Liver (tissue), 7 donors: ENCODE measurements at regions not wholly inside any gene's neighbourhood (a gene's known extent, or its start where the extent isn't known, plus 50 kb on each side); places are given as distances from the start of the nearest gene placed in this dataset.

Experiments
- DNase-seq: peaks from one replicate; pipeline ENCODE4 v3.0.0-alpha.2; 2017; ENCODE audit warnings: low spot score
- H3K27ac ChIP-seq, 2 donors: one replicate each; pipeline ENCODE4 v1.7.0; 2013; ENCODE audit warnings: inconsistent platforms in 2 of 2, low read length in 2 of 2, control low read depth in 1 of 2, low read depth in 1 of 2, mild to moderate bottlenecking in 1 of 2
- H3K27me3 ChIP-seq, 4 donors: one replicate each; pipeline versions ENCODE4 v1.6.1 to v1.7.0; 2013; ENCODE audit warnings: low read length in 3 of 4, inconsistent platforms in 1 of 4, mild to moderate bottlenecking in 1 of 4, moderate library complexity in 1 of 4; ENCODE audit not compliant: control insufficient read depth in 4 of 4, insufficient read depth in 4 of 4
- H3K36me3 ChIP-seq, 4 donors: one replicate each; pipeline versions ENCODE4 v1.6.1 to v1.7.0; 2013; ENCODE audit warnings: low read length in 3 of 4, mild to moderate bottlenecking in 3 of 4, low read depth in 1 of 4, moderate library complexity in 1 of 4; ENCODE audit not compliant: control insufficient read depth in 4 of 4, insufficient read depth in 3 of 4
- H3K4me1 ChIP-seq, 4 donors: one replicate each; pipeline versions ENCODE4 v1.6.1 to v1.7.0; 2013; ENCODE audit warnings: low read length in 3 of 4, mild to moderate bottlenecking in 3 of 4, moderate library complexity in 1 of 4; ENCODE audit not compliant: control insufficient read depth in 4 of 4, insufficient read depth in 4 of 4
- H3K4me3 ChIP-seq, 3 donors: one replicate each; pipeline versions ENCODE4 v1.6.1 to v1.7.0; 2013; ENCODE audit warnings: low read length in 3 of 3, control low read depth in 1 of 3, low read depth in 1 of 3, mild to moderate bottlenecking in 1 of 3
- H3K9ac ChIP-seq, 2 donors: one replicate each; pipeline ENCODE4 v1.7.0; 2013; ENCODE audit warnings: low read length in 2 of 2, mild to moderate bottlenecking in 2 of 2, moderate library complexity in 2 of 2, control low read depth in 1 of 2, low read depth in 1 of 2
- H3K9me3 ChIP-seq, 4 donors: one replicate each; pipeline versions ENCODE4 v1.6.1 to v1.7.0; 2013; ENCODE audit warnings: low read length in 3 of 4; ENCODE audit not compliant: control insufficient read depth in 4 of 4
- FOXA1 ChIP-seq: IDR thresholded peaks from 2 replicates; pipeline ENCODE4 v1.6.1; 2016; ENCODE audit warnings: antibody characterized with exemption
- FOXA2 ChIP-seq: IDR thresholded peaks from 2 replicates; pipeline ENCODE4 v1.6.1; 2016; ENCODE audit warnings: antibody characterized with exemption
- GABPA ChIP-seq, 2 donors: IDR thresholded peaks in 1 of 2; conservative IDR thresholded peaks in 1 of 2; 2 replicates each; pipeline ENCODE4 v1.6.1; 2016; ENCODE audit warnings: antibody characterized with exemption in 2 of 2, mild to moderate bottlenecking in 1 of 2, moderate library complexity in 1 of 2
- HNF4A ChIP-seq, 2 donors: conservative IDR thresholded peaks; 2 replicates each; pipeline ENCODE4 v1.6.1; 2016; ENCODE audit warnings: antibody characterized with exemption in 2 of 2, mild to moderate bottlenecking in 2 of 2
- HNF4G ChIP-seq: IDR thresholded peaks from 2 replicates; pipeline ENCODE4 v1.6.1; 2016; ENCODE audit warnings: antibody characterized with exemption
- JUND ChIP-seq, 2 donors: IDR thresholded peaks; 2 replicates each; pipeline ENCODE4 v1.6.1; 2016; ENCODE audit warnings: antibody characterized with exemption in 2 of 2
- MAX ChIP-seq: IDR thresholded peaks from 2 replicates; pipeline ENCODE4 v1.6.1; 2016; ENCODE audit warnings: antibody characterized with exemption
- NR2F2 ChIP-seq: IDR thresholded peaks from 2 replicates; pipeline ENCODE4 v1.6.1; 2016; ENCODE audit warnings: antibody characterized with exemption
- RAD21 ChIP-seq, 2 donors: IDR thresholded peaks; 2 replicates each; pipeline ENCODE4 v1.6.1; 2016; ENCODE audit warnings: antibody characterized with exemption in 2 of 2, mild to moderate bottlenecking in 2 of 2
- REST ChIP-seq: IDR thresholded peaks from 2 replicates; pipeline ENCODE4 v1.6.1; 2016; ENCODE audit warnings: antibody characterized with exemption, mild to moderate bottlenecking
- RXRA ChIP-seq, 2 donors: IDR thresholded peaks; 2 replicates each; pipeline ENCODE4 v1.6.1; 2017 to 2018; ENCODE audit warnings: antibody characterized with exemption in 2 of 2, mild to moderate bottlenecking in 1 of 2
- SP1 ChIP-seq: IDR thresholded peaks from 2 replicates; pipeline ENCODE4 v1.6.1; 2018; ENCODE audit warnings: antibody characterized with exemption, mild to moderate bottlenecking
- TAF1 ChIP-seq: conservative IDR thresholded peaks from 2 replicates; pipeline ENCODE4 v1.6.1; 2016; ENCODE audit warnings: antibody characterized with exemption, mild to moderate bottlenecking
- YY1 ChIP-seq: IDR thresholded peaks from 2 replicates; pipeline ENCODE4 v1.6.1; 2016; ENCODE audit warnings: antibody characterized with exemption, mild to moderate bottlenecking
- ZBTB33 ChIP-seq: IDR thresholded peaks from 2 replicates; pipeline ENCODE4 v1.6.1; 2016; ENCODE audit warnings: antibody characterized with exemption
- WGBS: extraction: QIAGEN DNeasy Blood & Tissue Kit; methylation state at CpG from one replicate; pipeline ENCODE4 v1.1.7; 2013; 5-methylcytosine and 5-hydroxymethylcytosine counted together
- donor health status: healthy.
- donor health status: healthy.
- donor health status: healthy.
- donor health status: healthy.

- Histone ChIP-seq H3K4me3 (no peak overlapping the region), H3K36me3 (no peaks in the 10 kb centered on the region), H3K4me1 (no peaks in the 10 kb centered on the region), H3K27ac (no peak overlapping the region), H3K9me3 (no peaks in the 10 kb centered on the region), H3K27me3 (peaks cover 0 to 12% (median 0%) of the 10 kb centered on the region in 4 donors), H3K9ac (no peak overlapping the region)
- no peak for DNase-seq
- 66% methylated on average over 8 of the region's 8 CpGs for WGBS
- TF ChIP-seq TAF1, result no peak
- TF ChIP-seq RXRA (IDR thresholded peaks at IDR 0.05), result no peak
- no peak for TF ChIP-seq JUND (IDR thresholded peaks at IDR 0.05)
- TF ChIP-seq YY1, result no peak
- no peak for TF ChIP-seq REST
These were observed 312.1 kb downstream of the TFAP2C start for GRCh38 chr20:56941101-56941686.

- TF ChIP-seq NR2F2 (no peak), ZBTB33 (no peak), MAX (no peak), RAD21 (IDR thresholded peaks at IDR 0.05) (no peak), GABPA (IDR thresholded peaks at IDR 0.05 in 1 of 2, conservative IDR thresholded peaks at IDR 0.05 in 1 of 2) (no peak), HNF4A (conservative IDR thresholded peaks at IDR 0.05) (no peak), FOXA2 (no peak), JUND (IDR thresholded peaks at IDR 0.05) (no peak), FOXA1 (no peak), HNF4G (no peak), TAF1 (no peak), SP1 (no peak)
- 62% methylated on average over 17 of the region's 17 CpGs for WGBS
- DNase-seq, result no peak
These were observed 315.1 kb downstream of the TFAP2C start for GRCh38 chr20:56943946-56944945.

More at GRCh38 chr20:56943946-56944945, 315.1 kb downstream of the TFAP2C start:
- Histone ChIP-seq H3K4me1 (no peaks in the 10 kb centered on the region), H3K4me3 (no peak overlapping the region), H3K9ac (no peak overlapping the region), H3K27me3 (peaks cover 0 to 8% (median 0%) of the 10 kb centered on the region in 4 donors), H3K36me3 (no peaks in the 10 kb centered on the region), H3K9me3 (no peaks in the 10 kb centered on the region), H3K27ac (no peak overlapping the region)
